ENCODE measurements at regions not wholly inside any gene's neighbourhood (a gene's known extent, or its start where the extent isn't known, plus 50 kb on each side); places are given as distances from the start of the nearest gene placed in this dataset.

DNA sequence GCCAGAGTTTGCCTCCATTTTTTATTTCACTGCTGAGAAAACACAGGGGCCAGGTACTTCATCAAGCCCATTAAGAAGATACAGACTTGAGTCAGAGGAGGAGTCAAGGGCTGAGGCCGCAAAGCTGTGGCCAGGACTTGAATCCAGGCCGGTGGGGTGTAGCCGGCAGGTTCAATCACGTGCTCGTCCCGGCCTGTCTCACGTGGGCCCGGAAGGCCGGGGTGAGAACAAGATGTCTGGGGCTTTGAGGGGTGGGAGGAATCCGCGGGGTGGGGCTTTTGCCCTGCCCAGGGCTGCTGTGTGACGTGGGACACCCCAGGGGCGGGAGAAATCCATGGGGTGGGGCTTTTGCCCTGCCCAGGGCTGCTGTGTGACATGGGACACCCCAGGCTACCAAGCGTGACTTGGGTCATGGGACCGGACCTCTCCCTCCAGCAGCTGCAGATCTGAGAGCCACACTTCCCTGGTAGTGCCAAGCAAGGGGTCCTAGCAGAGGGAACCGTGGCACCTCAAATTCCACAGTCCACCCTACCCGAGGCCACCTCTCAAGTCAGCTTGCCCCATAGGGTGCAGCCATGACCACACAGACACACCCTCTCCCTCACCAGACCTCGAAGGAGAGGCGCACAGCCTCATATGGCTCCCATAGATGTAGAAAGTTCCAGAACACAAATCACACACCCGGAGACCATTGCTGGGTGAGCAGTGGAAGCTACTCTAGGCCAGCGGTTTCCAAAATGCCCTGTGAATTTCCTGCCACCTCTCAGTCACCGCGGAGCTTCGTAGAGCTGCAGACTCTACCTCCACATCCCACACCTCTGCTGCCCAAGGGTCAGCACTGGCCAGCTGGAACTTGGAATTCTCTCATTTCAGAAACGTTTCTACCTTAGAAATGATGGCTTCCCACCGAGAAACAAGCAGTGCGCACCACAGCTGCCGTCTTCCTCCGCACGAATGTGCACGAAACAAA lies 156.1 kb downstream of the DLL1 start:
- no peak for DNase-seq (ENCODE audit: low read depth)
- TF ChIP-seq, protein P1, sequence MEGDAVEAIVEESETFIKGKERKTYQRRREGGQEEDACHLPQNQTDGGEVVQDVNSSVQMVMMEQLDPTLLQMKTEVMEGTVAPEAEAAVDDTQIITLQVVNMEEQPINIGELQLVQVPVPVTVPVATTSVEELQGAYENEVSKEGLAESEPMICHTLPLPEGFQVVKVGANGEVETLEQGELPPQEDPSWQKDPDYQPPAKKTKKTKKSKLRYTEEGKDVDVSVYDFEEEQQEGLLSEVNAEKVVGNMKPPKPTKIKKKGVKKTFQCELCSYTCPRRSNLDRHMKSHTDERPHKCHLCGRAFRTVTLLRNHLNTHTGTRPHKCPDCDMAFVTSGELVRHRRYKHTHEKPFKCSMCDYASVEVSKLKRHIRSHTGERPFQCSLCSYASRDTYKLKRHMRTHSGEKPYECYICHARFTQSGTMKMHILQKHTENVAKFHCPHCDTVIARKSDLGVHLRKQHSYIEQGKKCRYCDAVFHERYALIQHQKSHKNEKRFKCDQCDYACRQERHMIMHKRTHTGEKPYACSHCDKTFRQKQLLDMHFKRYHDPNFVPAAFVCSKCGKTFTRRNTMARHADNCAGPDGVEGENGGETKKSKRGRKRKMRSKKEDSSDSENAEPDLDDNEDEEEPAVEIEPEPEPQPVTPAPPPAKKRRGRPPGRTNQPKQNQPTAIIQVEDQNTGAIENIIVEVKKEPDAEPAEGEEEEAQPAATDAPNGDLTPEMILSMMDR (conservative IDR thresholded peaks at IDR 0.05; ENCODE audit: low read depth, low read length): no peak
- no peak overlapping the region for H3K4me3 ChIP-seq (ENCODE audit: low read depth, low read length)

- TF ChIP-seq, protein P1 (conservative IDR thresholded peaks at IDR 0.05; ENCODE audit: low read depth, low read length): no peak
- DNase-seq (ENCODE audit: low read depth): no peak
- H3K4me3 ChIP-seq (ENCODE audit: low read depth, low read length): no peak overlapping the region
Measured at GRCh38 chr6:170134031-170134470, 156.8 kb downstream of the DLL1 start.

DNA sequence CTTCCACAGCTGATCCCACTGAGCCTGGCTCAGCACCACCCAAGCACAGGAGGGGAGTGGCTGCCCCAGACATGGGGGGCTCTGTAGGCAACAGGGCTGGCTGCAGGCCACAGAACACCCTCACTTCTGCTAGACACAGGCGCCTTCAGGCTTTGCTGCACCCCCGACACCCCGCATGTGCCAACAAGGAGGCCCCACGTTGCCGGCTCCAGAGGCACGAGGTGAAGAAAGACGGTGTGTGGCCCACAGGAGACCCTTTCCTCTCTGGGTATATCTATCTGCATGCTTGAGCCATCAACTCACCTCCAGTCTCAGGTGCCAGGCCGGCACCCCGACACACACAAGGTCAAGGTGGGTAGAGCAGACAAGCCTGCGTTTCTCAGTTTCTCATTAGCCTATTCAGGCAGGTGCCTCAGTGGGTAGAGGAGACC lies 158.3 kb downstream of the DLL1 start:
- DNase-seq (ENCODE audit: low read depth): no peak
- TF ChIP-seq, protein P1 (conservative IDR thresholded peaks at IDR 0.05; ENCODE audit: low read depth, low read length): no peak
- H3K4me3 ChIP-seq (ENCODE audit: low read depth, low read length): no peak overlapping the region

GRCh38 chr6:170132011-170132521 lies 158.8 kb downstream of the DLL1 start:
- no peak overlapping the region for H3K4me3 ChIP-seq (ENCODE audit: low read depth, low read length)
- no peak for DNase-seq (ENCODE audit: low read depth)
- TF ChIP-seq, protein P1 (conservative IDR thresholded peaks at IDR 0.05; ENCODE audit: low read depth, low read length): no peak

DNA sequence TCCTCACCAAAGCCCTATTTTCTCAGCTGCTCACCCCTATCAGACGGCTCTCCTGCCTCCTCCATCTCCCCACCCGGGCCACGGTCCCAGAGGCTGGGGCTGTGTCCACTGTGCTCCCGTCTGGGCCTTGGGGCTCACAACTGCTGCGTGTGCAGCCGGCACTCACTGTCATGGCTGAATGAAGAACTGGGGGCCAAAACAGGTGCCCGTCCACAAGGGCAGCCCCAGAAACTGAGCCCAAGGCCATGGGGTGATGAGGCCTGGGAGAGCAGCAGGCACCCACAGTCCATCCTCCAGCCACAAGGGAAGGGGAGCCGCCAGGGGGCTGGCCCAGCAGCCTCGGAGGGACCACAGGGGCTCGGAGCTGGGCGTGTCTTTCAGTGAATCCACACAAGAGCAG lies 159.5 kb downstream of the DLL1 start:
- TF ChIP-seq, protein P1 (conservative IDR thresholded peaks at IDR 0.05; ENCODE audit: low read depth, low read length): no peak
- DNase-seq (ENCODE audit: low read depth): no peak
- no peak overlapping the region for H3K4me3 ChIP-seq (ENCODE audit: low read depth, low read length)

DNA sequence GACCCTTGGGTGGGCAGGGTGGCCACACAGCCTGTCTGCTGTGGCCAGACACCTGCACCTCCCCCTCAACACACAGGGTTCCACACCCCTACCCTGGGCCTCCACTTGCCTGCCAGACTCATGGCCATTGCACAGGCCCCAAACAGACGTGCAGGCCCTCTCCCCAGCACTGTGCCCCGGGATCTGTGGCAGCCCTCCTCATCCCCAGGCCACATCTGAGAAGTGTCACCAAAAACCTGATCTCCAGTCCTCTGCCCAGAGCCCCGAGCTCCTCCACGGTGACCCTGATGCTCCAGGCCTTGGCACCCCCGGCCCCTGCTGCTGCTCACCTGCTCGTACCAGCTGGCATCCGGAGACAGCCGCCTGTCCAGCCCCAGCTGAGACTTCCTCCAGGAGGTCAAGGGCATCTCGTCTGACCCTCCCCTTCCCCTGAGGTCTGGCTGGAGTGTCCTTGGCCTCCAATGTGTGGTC lies 160.1 kb downstream of the DLL1 start:
- no peak overlapping the region for H3K4me3 ChIP-seq (ENCODE audit: low read depth, low read length)
- no peak for DNase-seq (ENCODE audit: low read depth)
- TF ChIP-seq, protein P1 (conservative IDR thresholded peaks at IDR 0.05; ENCODE audit: low read depth, low read length): no peak

All from epithelial cell of proximal tubule (primary cell).